ENCODE measurements at regions not wholly inside any gene's neighbourhood (a gene's known extent, or its start where the extent isn't known, plus 50 kb on each side); places are given as distances from the start of the nearest gene placed in this dataset.

DNA sequence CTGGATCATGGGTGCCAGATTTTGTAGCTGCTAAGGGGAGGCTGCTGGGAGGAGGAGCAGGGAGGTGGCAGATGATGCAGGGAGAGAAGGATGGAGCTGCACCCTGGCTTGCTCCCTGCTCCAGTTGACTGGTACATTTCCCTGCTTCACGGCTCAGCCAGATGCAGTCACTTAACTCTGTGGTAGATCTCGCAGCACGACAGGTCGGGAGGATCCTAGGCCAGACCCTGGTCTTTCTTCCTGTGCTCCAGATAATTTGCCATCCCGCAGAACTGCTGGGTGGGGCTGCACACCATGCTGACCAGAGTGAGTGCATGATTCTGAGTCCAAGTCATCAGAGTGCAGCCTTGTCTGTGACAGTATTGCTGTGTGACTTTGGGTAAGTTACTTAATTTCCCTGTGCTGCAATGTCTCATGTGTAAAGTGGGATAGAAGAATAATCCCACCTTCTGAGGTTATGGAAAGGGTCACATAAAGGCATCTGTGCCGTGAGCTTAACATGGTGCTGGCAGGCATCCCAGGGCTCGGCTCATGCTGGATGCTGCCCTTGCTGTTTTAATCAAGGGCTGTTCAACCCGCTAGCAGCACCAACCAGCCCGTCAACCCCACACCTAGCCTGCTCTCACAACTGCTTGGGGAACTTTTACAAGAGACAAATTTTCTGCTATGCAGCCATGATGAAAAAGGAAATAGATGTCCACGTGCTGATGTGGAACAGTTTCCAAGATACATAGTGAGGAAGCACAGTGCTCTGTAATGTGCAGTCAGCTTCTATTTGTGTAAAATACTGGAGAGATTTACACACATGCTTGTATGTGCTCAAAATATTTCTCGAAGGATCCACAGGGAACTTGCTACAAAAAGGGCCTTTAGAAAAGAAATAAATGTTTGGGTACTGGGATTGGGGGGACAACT lies 257.9 kb downstream of the CDH26 start:
- DNase-seq: no peak

DNA sequence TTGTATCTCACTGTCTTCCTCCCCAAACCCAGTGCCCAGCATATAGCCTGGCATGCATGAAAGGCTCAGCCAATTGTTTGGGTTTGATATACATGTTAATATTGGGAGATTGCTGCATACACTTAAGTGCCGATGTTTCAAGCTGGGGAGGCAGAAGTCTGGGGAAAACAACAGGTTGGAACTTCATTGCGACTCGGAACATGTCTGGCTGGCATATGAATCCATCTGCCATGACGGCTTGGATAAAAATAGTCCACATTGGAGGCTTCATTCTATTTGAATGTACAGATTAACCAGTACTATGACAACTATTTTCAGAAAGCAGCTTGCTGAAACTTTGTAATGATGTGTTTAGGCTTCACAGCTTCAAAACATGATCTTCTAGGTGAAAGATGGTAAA lies 261.0 kb downstream of the CDH26 start:
- no peak for DNase-seq

DNA sequence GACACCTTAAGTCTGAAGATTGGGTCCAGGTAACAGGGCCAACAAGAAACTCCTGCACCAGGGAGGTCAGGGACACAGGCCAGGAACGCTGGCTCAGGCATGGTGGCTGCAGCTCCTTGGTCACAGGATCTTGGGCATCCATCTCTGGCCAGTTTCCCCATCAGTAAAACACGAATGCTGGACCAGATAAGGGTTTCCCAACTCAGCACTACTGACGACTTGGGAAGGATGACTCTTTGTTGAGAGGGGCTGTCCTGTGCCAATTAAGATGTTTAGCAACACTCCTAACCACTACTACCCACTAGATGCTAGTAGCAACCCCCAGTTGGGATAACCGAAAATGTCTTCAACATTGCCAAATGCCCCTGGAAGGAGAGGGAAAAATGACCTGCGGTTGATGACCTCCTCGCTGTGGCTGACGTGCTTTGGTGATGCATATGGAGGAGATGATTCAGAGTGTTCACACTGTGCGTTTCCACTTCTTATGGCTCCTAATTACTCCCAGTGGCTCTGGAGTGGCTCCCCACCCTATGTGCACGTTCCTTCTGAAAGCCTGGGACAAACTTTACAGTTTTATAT lies 261.9 kb downstream of the CDH26 start:
- peak; percentile 64 for DNase-seq

DNA sequence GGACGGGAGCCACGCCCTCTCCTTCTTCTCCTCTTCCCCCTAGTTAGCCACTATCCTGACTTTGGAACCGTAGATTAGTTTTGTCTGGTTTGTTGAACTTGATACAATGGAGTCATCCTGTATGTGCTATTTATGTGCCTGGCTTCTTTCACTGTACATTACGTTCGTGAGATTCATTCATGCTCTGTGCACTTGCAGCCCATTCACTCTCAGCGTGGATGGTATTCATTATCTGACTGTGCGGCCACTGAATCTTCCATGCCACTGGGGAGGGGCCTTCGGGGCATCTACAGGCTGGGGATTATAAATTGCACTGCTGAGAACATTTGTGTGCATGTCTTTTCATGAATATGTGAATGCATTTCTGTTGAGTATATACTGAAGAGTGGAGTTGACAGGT lies 262.5 kb downstream of the CDH26 start:
- DNase-seq: no peak

DNA sequence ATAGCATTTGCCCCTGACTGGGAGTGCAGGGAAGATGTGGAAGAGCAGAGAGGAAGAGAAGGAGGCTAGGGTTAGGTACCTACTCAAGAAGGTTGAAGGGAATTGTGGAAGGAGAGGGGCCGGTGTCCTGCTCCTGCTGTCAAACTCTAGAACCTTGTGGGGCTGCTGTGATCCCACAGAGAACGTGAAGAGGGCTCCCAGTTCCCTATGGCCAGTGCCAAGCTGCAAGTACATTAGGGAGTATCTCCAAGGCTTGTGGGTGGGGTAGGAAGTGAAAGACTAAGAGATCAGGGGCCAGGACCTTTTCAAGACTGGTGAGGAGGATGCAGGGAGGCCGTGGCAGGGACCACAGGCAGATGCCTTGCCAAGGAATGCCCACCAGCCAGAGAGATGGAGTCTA lies 263.4 kb downstream of the CDH26 start:
- DNase-seq: no peak

DNA sequence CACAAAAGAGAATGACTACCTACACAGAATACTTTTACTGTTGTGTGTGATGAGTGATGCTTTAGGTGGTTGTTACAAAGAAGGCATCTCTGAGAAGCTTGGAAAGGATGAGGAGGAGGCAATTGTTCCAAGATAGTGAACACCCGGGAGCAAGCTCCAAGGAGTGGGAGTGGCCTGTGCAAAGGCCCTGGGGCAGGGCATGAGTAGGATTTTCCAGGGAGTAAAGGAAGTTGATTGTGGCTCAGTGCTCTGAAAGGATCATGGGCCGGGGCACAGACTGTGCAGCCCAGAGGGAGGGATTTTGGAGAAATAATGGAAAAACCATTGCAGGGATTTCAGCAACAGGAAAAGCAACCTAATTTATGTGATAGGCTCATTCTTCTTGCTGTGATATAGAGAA lies 264.3 kb downstream of the CDH26 start:
- DNase-seq: no peak

DNA sequence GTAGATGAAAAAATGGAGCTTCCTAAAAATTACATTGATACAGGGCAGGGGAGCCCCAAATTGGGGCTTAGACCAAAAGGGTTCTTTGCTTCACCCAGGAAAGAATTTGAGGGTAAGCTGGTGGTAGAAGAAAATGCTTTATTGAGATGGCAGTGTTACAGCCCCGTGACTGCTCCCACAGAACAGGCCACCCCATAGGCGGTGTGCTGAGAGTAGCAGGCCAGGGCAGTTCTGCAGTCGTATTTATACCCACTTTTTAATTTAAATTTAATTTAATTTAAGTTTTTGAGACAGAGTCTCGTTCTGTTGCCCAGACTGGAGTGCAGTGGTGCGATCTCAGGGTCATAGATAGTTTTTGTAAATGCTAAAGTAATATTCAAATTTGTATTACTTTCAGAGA lies 265.0 kb downstream of the CDH26 start:
- no peak for DNase-seq

DNA sequence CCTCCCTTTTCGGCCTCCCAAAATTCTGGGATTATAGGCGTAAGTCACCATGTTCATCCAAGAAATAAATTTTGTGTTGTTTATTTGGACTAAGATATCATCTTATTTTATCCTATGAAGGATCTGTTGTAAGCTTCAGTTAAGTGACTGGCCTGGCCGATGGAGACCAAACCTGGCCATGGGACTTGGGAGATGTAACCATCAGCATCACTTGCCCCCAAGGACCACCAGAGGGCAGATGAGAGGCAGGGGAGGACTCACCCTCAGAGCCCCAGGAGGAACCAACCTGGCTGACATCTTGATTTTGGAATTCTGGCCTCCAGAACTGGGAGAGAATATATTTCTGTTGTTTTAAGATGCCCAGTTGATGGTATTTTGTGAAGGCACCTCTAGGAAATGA lies 266.7 kb downstream of the CDH26 start:
- DNase-seq: peak; percentile 7

DNA sequence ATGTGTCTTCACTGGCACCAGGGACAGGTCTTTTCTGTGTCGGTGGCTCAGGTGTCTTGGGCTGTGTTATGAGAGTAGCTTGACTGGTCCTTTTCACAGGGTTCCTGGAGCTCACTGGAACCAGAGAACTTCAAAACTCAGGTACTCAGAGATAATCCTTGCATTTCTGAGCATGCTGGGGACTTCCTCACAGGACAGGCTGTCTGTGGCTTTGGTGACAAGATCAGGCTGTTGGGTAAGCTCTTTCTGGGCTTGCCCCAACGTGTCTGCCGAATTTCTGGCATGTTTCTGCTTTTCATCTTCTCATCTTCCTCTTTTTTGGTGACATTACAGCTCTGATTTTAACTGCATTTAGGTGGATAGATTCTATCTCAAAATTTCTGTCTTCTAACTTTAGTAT lies 270.0 kb downstream of the CDH26 start:
- DNase-seq: no peak

DNA sequence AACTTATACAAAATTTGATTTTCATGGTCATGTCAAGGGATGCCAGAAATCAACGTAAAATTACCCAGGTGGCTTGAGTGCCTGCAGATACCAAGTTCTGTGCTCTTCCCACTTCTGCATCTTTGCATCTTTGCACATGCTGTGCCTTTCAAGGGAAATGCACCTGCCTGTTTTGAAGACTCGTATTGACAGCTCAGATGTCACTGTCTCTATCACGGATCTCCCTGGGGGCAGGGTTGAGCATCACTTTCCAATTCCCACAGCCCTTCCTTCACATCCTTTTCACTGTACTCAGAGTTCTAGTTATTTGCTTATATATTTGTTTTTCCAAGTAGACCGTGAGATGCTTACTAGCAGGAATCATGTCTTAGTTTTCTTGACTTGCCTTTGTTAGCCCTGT lies 274.2 kb downstream of the CDH26 start:
- no peak for DNase-seq

DNA sequence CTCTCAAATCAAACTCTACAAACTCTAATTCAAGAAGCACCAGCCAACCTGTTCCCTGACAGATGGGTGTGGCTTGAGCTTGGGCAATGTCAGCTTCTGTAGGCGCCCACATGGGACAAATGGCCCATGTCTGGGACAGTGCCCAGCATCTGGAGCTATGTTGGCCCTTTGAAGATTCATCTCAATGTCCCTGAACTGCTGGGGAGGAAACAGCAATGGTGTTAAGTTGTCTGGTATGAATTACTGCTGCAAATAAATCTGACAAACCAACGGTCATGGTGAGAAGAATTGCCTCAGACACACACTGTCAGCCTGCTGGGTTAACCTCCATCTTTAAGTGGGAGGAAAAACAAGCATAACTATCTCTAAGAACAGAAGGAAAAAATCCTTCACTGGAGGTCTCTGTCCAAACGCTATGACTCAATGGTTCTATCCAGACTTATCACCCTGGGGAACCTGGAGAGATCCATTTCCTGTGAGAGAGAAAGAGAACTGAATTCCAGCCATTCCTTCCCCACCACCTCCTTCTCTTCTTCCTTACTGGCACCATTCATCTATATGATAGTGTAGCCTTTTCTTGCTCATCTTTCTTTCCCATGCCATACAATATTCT lies 274.9 kb downstream of the CDH26 start:
- no peak for DNase-seq

DNA sequence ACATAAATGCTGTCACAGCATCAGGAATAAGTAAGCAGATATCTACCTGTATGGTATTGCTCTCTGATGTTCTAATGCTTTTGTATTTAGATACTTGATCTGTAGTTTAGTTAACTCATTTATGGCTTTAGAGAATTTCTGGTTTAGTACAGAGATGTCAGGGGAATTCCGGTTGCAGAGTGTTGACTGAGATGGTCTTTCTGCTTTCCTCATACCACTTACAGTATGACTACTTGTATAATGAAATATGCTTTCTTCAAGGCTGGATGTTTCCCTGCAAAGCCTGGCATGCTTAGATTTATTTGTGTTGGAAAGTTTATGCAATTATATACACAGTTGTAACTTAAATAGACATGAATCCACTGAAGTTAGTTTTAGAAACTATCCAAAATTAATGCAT lies 278.4 kb downstream of the CDH26 start:
- DNase-seq: no peak

DNA sequence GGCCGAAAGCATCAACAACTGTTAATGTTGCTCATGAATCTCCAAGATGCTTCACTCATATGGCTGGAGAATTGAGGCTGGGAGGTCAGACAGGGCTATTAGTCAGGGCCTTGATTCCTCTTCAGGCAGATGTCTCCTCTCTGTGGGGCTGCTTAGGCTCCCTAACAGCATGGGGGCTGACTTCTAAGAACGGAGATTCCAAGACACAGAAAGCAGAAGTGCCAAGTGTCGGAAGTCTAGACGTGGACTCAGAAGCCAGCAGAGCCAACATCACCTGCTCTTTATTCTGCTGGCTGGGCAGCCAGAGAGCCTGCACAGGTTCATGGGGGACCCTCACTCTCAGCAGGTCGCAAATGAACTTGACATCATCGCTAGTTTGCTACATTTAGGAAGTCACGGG lies 279.8 kb downstream of the CDH26 start:
- DNase-seq: no peak

DNA sequence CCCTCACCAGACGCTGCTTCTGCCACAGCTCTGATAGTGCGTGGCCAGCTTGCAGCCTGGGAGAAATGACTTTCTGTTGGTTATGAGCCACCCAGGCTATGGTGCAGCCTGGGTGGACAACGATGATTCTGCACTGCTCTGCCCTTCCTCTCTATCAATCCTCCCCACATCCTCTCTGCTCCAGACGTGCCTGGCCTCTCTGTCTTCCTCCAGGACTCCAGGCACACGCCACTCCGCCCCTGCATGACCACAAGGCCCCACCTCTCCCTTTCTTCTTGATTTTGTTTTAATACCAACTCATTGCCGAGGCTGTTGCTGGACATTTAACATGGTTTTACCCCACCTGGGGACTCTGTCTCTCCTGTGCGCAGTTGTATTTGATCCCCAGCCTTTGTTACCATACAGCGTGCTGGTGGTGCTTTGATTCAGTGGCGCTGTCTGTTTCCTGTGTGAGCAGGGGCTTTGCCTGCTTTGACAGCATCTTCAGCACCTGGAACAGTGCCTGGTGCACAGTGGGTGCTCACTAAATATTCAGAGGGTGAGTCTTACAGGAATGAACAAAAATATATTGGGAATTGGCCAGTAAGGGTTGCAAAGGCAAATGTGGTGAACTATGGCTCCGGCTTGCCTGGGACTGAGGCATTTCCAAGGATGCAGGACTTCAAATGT lies 280.9 kb downstream of the CDH26 start:
- no peak for DNase-seq

DNA sequence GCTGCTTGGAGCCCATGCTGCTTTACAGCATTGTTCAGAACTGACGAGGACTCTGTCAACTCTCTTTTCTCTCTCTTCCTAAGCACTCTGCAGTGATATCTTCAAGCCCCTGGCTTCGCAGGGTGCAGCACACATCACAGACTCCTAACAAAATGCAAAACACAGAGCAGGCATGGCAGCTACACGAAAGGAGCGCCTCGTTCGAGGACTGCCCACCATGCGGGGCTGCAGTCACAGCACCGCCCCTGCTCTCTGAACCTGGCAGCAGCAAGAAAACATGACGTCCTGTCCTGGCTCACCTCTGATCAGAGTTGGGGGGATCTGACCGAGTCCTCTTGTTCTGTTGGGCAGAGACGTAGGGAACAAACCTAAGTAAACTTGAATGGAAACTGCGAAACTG lies 281.7 kb downstream of the CDH26 start:
- DNase-seq: no peak

DNA sequence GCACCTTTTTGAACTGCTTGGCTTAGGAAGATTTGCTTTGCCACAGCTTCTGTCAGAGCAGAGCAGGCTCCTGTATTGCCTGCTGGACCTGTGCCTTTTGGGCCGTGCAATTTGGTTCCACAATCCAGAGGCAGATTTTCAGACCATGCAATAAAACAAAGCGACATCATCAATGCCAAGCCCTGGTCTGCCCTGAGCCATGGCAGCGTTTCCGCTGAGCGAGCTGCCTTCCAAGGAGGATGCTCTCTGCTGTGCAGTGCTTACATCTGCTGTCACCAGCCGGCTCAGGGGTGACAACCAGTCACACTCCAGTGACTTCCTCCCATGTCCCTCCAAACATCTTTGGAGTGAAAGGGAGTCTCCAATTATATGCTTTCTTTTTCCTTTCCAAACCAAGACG lies 282.2 kb downstream of the CDH26 start:
- DNase-seq: no peak

DNA sequence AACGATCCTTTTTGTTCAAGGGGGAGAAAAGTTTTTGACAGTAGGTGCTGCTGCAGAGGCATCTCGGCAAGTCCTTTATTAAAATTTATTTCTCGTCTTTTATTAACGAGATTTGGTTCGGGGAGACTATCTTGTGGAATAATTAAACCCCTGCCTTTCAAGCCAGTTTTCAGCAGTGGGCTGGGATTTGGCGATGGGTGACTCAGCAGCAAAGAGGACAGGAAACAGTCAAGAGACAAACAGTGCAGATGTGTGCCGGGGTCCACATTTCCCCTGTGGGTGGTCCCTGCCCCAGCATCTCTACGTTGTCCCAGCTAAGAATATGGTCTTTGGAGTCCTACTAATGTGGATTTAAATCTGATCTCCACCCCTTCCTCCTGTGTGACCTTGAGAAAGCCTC lies 282.8 kb downstream of the CDH26 start:
- no peak for DNase-seq

DNA sequence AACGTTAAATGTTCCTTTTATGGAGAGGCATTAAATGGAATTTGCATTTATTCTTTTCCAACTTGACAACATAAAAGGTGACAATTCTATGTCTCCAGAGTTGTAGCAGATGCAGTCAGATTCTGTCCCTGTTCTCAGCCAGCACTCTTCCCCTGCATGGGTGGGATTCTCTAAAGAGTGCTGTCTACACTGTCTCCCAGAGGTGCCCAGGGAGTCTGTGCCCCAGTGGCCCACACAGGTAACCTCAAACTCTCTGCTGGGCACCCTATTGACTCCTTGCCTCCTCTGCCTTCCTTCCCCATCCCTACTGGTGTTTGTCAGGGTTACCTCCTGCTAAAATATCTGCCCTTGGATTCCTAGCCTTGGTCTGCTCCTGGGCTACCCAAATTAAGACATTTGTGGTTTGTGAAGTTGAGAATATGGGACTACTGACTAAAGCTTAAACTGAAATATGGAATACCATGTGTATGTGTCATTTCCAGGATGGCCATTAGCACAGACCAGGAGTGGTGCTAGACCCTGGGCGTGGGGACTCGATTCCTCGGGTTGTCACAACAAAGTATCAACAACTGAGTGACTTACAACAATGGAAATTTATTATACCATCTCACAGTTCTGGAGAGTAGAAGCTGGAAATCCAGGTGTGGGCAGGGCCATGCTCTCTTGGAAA lies 284.7 kb downstream of the CDH26 start:
- peak; percentile 56 for DNase-seq

DNA sequence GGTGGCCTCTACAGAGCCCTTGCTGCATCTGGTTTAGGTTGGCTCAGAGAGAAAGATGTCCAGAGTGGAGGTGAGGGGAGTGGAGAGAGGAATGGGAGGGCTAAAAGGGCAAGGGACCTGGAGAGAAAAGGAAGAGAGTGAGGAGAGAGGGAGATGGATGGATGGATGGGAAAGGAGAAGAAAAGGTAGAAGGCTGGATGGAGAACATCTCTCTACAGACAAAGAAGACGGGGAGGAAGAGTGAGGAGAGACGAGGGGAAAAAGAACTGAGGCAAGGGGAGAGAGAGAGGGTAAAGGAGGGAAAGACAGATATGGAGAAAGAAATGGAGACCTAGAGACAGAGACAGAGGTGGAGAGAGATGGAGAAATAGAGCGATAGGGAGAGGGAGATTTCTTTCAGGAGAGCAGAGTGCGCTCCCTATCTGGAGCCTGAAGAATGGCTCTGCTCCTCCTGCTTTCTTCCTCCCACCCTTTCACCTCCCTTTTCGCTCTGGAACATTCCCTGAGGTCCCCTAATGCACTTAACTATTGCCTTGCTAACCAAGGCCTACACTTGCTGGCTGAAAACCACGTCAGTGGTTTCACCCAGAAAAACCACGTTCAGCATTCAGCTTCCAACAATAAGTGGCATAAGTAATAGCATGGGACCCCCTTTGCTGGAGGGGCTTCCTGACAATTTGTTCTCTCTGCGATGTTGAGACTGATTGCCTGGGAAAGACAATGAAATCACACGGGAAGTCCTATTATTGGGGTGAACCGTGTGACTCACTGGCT lies 286.3 kb downstream of the CDH26 start:
- DNase-seq: no peak

DNA sequence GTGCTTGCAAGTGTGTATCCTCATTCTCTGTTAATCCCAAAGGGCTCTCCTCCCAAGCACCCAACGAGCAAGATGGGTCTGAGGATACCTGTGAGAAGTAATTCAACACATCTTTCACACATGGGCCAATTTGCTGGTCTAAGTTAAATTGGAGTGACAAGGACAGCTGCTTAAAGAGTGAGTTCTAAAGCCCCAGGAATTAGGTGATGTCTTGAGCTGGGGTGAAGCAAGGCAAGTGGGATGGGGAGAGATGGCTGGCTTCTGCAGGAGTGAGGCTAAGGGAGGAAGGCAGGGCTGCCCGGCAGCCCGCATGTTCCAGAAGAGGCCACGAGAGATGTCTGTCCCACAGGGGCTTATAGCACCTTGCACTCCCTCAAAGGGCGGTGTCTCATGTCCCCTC lies 288.5 kb downstream of the CDH26 start:
- no peak for DNase-seq

DNA sequence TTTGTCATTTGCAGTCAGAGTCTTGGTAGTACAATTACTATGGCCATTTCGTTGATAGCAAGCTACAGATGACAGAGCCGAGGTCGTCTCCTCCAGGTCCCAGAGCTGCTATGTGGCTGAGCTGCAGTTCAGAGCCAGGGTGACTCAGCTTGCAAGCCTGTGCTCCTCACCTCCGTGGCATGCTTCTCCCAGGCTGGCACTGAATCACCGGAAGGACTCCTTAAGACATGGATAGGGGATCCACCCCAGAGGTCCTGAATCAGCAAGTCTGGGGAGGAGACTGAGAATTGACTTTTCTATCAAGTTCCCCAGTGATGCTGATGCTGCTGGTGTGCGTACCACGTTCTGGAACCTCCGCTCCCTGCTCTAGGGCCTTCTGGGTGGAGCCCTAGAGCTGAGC lies 291.2 kb downstream of the CDH26 start:
- peak; percentile 90 for DNase-seq

DNA sequence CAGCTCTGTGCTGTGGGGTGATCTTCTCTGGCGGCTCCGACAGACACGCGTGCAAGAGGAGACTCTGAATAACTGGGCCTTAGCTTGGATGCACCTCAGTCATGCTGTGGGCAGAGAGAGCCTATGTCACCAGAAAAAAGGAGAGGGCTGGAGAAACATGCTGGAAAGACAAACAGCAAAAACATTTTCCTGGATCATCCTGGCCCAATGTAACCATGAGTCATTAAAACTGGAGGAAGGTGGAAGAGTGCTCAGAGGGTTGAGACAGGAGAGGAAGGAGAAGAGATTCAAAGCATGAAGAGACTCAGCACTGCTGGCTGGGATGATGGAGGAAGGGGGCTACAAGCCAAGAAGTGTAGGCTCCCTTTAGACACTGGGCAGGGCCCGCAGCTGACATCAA lies 292.0 kb downstream of the CDH26 start:
- DNase-seq: no peak
